ENCODE measurements at regions not wholly inside any gene's neighbourhood (a gene's known extent, or its start where the extent isn't known, plus 50 kb on each side); places are given as distances from the start of the nearest gene placed in this dataset.

DNA sequence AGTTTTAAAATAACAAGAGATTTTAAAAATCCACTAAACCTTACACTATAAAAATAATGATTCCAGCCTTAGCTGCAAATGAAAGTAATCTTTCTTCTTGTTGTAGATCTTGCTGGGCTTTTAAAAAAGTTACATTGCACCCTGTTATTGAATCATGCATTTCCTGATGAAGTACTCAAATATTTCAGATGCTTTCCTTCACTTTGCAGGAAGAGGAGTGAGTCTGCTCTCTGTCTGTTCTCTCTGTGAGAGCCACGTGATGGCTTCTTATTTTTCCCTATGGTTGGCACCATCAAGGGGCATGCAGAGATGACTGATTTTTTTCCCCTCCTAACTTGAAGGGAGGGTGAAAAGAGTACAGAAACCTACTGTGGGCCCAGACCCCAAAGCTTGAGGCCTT lies 262.7 kb downstream of the ATP23 start:
- Mint-ChIP-seq H3K4me3 (no peak overlapping the region), H3K4me1 (ENCODE audit: unreplicated experiment) (peaks cover 11% of the 10 kb centered on the region), H3K27me3 (peaks cover 40% of the 10 kb centered on the region), H3K36me3 (no peaks in the 10 kb centered on the region), H3K27ac (no peak overlapping the region), H3K9me3 (no peaks in the 10 kb centered on the region)
- TF ChIP-seq, protein P1, sequence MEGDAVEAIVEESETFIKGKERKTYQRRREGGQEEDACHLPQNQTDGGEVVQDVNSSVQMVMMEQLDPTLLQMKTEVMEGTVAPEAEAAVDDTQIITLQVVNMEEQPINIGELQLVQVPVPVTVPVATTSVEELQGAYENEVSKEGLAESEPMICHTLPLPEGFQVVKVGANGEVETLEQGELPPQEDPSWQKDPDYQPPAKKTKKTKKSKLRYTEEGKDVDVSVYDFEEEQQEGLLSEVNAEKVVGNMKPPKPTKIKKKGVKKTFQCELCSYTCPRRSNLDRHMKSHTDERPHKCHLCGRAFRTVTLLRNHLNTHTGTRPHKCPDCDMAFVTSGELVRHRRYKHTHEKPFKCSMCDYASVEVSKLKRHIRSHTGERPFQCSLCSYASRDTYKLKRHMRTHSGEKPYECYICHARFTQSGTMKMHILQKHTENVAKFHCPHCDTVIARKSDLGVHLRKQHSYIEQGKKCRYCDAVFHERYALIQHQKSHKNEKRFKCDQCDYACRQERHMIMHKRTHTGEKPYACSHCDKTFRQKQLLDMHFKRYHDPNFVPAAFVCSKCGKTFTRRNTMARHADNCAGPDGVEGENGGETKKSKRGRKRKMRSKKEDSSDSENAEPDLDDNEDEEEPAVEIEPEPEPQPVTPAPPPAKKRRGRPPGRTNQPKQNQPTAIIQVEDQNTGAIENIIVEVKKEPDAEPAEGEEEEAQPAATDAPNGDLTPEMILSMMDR (conservative IDR thresholded peaks at IDR 0.05) = no peak
- no peak for DNase-seq (ENCODE audit: extremely low spot score, unreplicated experiment)

DNA sequence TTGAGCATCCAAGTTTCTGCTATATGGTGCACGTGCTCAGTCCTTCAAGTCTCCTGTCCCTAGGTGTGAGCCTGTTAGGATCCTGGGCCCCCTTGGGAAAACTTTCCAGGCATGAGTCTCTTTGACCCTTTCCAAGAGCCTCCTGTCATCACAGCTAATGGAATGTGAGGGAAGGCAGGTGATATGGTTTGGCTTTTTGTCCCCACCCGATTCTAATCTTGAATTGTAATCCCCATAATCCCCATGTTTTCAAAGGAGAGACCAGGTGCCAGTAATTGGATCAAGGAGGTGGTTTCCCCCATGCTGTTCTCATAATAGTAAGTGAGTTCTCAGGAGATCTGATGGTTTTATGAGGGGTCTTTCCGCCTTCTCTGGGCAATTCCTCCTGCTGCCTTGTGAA lies 265.5 kb downstream of the ATP23 start:
- DNase-seq (ENCODE audit: extremely low spot score, unreplicated experiment) = no peak
- peaks cover 11% of the 10 kb centered on the region for H3K4me1 Mint-ChIP-seq (ENCODE audit: unreplicated experiment)
- TF ChIP-seq, protein P1 (conservative IDR thresholded peaks at IDR 0.05) = no peak
- no peaks in the 10 kb centered on the region for H3K9me3 Mint-ChIP-seq
- H3K27ac Mint-ChIP-seq = no peak overlapping the region
- peaks cover 26% of the 10 kb centered on the region for H3K27me3 Mint-ChIP-seq
- no peak overlapping the region for H3K4me3 Mint-ChIP-seq
- no peaks in the 10 kb centered on the region for H3K36me3 Mint-ChIP-seq

DNA sequence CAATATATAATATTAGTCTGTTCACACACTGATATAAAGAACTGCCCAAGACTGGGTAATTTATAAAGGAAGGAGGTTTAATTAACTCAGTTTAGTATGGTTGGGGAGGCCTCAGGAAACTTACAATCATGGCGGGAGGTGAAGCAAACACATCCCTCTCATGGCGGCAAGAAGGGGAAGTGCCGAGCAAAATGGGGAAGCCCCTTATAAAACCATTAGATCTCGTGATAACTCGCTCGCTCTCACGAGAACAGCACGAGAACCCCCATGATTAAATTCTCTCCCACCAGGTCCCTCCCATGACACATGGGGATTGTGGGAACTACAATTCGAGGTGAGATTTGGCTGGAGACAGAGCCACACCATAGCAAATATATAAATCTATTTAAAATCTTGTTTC lies 269.8 kb downstream of the ATP23 start:
- H3K36me3 Mint-ChIP-seq = no peaks in the 10 kb centered on the region
- no peak for DNase-seq (ENCODE audit: extremely low spot score, unreplicated experiment)
- no peak overlapping the region for H3K27ac Mint-ChIP-seq
- H3K9me3 Mint-ChIP-seq = no peaks in the 10 kb centered on the region
- H3K27me3 Mint-ChIP-seq = peaks cover 18% of the 10 kb centered on the region
- H3K4me1 Mint-ChIP-seq (ENCODE audit: unreplicated experiment) = no peaks in the 10 kb centered on the region
- TF ChIP-seq, protein P1 (conservative IDR thresholded peaks at IDR 0.05) = no peak
- no peak overlapping the region for H3K4me3 Mint-ChIP-seq

DNA sequence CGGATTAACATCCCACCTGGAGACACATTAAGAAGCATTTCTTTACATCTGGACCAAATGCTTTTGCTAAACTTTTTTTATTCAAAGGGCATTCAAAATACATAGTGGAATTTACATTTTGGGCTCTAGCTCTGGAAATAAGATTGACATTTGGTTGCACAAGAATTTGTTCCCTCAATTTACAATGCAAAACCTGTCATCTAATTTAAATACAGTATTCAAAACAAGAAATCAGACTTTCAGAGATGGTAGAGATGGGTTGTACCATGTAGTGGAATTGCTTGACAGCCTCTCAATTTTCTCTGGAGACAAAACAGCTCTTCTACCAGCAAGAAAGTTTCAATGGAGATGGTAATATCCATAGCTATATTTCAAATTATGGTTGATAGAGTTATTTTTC lies 275.8 kb downstream of the ATP23 start:
- no peaks in the 10 kb centered on the region for H3K4me1 Mint-ChIP-seq (ENCODE audit: unreplicated experiment)
- peaks cover 5% of the 10 kb centered on the region for H3K27me3 Mint-ChIP-seq
- no peak overlapping the region for H3K4me3 Mint-ChIP-seq
- no peaks in the 10 kb centered on the region for H3K9me3 Mint-ChIP-seq
- H3K36me3 Mint-ChIP-seq = no peaks in the 10 kb centered on the region
- TF ChIP-seq, protein P1 (conservative IDR thresholded peaks at IDR 0.05) = no peak
- H3K27ac Mint-ChIP-seq = no peak overlapping the region
- no peak for DNase-seq (ENCODE audit: extremely low spot score, unreplicated experiment)

DNA sequence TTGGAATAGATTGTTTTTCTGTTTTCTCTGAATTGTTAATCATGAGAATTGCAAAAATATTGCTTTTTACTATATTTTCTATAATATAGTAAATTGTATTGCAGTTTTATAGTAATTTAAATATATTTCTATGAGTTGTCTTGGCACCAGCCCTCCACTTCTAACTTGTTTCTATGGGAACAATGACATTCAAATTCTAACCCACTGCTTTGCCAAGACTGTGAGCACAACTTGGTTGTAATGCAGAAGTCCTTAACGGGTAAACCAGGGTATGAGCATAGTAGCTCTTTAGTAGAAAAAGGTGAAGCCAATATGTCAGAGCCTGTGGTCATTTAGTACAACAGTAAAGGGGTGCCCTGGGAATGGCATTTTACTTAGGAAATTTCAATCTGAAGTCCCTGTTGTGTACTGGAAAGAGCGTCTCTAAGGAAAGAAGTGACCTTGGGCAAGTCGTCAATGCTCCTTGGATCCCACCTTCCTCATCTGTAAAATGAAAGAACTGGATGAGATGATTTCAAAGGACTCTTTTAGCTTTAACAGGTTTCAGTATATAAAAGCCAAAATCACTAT lies 283.3 kb downstream of the ATP23 start:
- Mint-ChIP-seq H3K36me3 (no peaks in the 10 kb centered on the region), H3K27ac (no peak overlapping the region), H3K4me3 (no peak overlapping the region), H3K9me3 (peaks cover 3% of the 10 kb centered on the region), H3K27me3 (peaks cover 5% of the 10 kb centered on the region), H3K4me1 (ENCODE audit: unreplicated experiment) (no peaks in the 10 kb centered on the region)
- TF ChIP-seq, protein P1 (conservative IDR thresholded peaks at IDR 0.05) = no peak
- DNase-seq (ENCODE audit: extremely low spot score, unreplicated experiment) = no peak

Data from type B pancreatic cell (in vitro differentiated cells).